ENCODE measurements at regions not wholly inside any gene's neighbourhood (a gene's known extent, or its start where the extent isn't known, plus 50 kb on each side); places are given as distances from the start of the nearest gene placed in this dataset.

- no peak for TF ChIP-seq CTCF (IDR thresholded peaks at IDR 0.05)
- TF ChIP-seq ZFX (IDR thresholded peaks at IDR 0.05; ENCODE audit: borderline replicate concordance): no peak
Measured at GRCh38 chr3:66638717-66639116, 137.9 kb upstream of the LRIG1 start.
